HG03064 (cell line): ENCODE measurements at regions not wholly inside any gene's neighbourhood (a gene's known extent, or its start where the extent isn't known, plus 50 kb on each side); places are given as distances from the start of the nearest gene placed in this dataset.
"Not testable (repeated sequence)": the region's sequence is repeated elsewhere in the genome, so short reads cannot be mapped to it uniquely, and the experiment has no call there.

Experiments
- ATAC-seq: cut with Tn5 transposase; IDR thresholded peaks from one replicate; pipeline ENCODE4 v1.9.1; 2021; ENCODE audit warnings: low read depth; ENCODE audit not compliant: unreplicated experiment

GRCh38 chr5:63230754-63231153 lies 652.1 kb downstream of the LRRC70 start:
- ATAC-seq: no peak

- ATAC-seq: no peak
Measured at GRCh38 chr5:63228154-63228553, 649.5 kb downstream of the LRRC70 start.

DNA sequence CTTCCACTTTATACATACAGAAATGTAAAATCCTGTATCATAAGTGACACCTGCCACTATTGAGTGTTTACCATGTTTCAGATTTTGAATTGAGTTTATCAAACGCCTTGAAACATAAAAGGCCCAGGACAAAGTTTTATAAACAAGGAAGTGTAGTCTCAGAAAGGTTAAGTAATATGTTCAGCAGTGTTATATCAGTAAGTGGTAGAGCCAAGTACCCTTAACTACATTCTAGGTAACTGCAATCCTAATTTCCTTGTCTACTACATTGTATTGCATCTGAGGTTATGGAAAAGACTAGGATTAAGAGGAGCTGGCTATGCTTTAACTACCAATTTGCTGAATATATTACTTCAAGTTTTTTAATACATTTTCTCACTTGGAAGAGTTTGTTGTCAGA lies 641.6 kb downstream of the LRRC70 start:
- no peak for ATAC-seq

DNA sequence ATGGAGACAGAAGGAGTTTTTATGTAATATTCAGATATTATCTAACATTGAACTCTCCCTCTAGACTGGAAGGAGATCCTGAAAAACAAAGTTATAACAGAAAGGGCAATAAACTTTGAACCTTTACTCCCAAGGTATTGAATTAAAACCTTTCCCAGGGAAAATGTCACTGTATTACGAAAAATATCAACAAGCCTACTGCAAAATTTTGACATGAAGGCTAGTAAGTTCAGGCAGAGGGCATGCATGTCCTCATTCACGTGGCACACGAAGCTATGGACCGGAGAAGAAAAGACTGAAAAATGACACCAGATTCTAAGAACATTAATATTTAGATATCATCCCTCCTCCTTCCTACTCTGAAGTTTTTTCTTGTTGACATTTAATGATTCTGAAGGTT lies 638.8 kb downstream of the LRRC70 start:
- no peak for ATAC-seq

DNA sequence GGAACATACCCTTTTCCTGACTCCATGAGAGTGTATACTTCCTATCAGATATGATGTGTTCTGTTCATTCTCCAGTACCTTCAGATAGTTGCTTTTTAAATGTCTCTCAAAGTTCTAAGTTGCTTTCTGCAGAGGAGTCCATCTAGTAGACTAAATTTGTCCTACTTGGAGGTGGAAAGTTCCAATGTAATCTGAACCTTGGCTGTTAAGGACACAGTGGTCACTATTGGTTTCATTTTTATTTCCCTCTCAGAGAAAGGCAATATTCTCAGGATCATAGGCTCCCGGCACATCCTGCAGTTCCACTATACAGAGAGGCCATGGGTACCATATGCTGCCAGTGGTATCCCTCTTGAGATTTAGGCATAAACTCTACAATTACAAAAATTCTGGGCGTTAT lies 634.6 kb downstream of the LRRC70 start:
- no peak for ATAC-seq

DNA sequence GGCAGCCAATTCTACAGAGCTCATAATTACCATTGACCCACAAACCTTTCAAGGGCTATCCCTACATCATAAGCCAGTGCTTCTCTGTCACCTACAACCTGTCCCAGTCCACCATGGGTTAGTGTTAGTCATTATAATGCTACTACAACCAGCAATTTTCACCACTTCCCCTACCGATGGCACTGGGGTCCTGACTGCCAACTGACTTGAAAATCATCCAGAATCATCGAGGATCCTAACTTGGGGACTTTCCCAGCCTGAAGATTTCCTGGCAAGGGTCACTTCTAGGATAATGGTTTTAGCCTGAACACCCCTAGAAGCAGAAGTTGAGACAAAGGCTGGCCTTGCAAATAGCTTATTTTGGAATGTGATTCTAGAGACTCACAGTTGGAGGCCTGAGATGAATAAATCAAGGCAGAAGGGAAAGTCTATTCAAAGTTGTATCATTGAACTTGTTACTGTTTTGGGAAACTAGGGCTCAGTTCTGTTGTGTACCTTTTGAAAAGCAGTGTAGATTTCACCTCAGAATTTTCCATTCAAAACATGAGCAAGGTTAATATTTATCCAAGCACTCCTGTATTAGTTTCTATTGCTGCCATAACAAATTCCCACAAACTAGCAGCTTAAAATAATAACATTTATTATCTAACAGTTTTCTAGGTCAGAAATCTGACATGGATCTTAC lies 633.0 kb downstream of the LRRC70 start:
- ATAC-seq: no peak

DNA sequence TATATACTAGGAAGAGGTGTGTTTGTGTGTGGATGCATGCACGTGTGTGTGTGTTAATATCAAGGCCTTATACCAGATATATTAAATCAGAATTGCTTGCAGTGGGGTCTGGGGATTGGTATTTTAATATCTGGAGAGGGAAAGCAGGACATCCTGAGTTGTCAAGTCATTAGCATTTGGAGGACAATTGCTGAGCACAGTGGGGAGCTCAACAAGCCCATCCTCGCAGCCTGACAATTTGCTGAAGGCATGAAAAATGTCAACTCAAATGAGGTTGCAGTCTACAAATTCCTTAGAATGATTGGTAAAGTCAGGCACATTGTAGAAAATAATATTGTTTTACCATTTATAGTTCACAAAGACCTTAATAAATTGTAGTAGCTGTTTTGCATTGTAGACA lies 627.4 kb downstream of the LRRC70 start:
- ATAC-seq: no peak

DNA sequence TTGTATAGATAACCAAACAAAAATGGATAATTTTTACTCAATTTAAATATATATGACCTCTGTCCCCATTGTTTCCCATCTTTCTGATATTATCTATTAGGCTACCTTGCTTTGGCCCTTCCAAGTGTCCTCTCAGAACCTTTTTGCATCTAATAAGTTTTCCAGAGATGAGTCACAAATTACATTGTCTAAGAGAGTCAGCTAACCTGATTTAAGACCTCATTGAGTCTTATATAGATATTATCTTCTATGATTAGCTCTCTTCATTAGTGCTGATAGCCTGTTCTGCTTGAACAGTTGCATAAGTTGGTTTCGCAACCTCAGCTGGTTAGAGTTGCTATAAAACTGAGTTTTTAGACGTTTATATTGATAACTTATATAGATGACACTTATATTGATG lies 623.1 kb downstream of the LRRC70 start:
- no peak for ATAC-seq

DNA sequence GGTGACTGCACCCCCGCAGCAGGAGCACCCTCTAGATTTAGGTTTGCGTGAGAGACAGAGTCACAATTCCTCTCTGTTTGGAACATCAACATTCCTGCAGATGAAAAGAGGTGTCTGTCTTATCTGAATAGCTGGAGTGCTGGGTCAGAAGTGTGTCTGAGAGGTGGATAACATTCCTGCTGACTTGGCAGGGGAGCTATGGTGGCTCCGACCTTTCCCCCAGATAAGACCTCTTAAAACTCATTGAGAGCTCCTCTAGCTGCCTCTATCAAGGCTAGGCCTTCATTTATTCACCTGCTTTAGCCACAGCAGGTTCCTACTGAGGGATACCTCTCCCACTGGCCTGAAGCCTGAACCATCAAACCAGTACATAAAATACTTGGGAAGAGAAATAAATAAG lies 615.5 kb downstream of the LRRC70 start:
- ATAC-seq: no peak

DNA sequence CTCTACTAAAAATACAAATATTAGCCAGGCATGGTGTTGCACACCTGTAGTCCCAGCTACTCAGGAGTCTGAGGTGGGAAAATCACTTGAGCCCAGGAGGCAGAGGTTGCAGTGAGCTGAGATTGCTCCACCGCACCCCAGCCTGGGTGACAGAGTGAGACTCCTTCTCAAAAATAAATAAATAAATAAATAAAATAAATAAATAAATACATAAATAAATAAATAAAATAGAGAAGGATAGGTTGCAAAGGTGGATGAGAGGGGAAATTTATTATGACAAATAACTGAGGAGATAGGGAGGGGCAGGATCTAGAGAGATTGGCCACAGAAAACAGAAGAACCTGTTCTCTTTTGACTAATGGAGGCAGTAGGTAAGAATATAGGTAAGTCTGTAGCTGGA lies 601.6 kb downstream of the LRRC70 start:
- not testable (repeated sequence) for ATAC-seq

- ATAC-seq: no peak
Measured at GRCh38 chr5:63175850-63176249, 597.2 kb downstream of the LRRC70 start.

- no peak for ATAC-seq
Measured at GRCh38 chr5:63170486-63170885, 591.9 kb downstream of the LRRC70 start.

GRCh38 chr5:63164838-63165535 lies 586.4 kb downstream of the LRRC70 start:
- no peak for ATAC-seq

DNA sequence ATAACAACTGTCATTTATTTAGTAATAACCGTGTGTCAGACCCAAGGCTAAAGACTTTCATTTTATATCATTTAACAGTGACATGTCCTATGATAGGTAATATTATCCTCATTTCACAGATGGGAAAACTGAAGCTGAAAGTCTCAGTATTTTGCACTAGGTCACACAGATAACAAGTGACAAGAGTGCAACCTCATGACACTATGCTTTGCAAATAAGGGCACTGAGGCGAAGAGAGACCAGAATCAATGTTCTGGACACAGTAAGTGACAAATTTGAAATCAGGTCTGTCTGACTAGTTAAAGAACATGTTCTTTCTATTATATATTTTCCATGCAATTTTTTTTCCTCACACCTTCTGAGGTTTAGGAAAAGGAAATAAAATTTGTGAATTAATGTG lies 585.7 kb downstream of the LRRC70 start:
- ATAC-seq: no peak

DNA sequence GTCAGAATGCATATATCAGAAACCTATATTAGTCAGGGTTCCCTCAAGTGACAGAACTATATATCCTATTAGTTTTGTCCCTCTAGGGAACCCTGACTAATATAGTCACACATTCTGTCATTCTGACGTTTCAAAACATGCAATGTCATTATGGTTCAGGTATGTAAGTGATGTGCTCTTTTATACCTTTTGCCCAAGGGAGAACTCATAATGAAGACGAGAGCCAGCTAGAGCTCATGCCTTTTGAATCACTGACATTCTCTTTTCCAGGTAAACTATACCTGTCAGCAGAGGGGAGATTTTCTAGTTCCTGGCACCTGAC lies 576.7 kb downstream of the LRRC70 start:
- no peak for ATAC-seq

DNA sequence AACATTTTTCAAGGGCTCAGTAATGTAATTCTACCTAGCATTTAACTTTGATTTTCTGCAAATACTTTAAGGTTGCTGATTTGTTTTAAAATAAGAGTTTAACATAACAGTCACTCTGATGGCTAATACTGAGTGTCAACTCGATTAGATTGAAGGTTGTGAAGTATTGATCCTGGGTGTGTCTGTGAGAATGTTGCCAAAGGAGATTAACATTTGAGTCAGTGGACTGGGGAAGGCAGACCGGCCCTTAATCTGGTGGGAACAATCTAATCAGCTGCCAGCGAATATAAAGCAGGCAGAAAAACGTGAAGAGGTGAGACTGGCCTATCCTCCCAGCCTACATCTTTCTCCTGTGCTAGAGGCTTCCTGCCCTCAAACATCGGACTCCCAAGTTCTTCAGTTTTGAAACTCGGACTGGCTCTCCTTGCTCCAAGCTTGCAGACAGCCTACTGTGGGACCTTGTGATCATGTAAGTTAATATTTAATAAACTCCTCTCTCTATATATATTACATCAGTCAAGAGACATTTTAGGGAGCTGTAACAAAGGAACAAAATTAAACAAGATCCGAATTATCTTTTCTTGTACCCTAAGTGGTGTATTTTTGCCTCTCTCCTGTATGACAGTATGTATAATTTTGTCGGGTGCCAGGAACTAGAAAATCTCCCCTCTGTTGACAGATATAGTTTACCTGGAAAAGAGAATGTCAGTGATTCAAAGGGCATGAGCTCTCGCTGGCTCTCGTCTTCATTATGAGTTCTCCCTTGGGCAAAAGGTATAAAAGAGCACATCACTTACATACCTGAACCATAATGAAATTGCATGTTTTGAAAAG lies 576.1 kb downstream of the LRRC70 start:
- no peak for ATAC-seq

- no peak for ATAC-seq
Measured at GRCh38 chr5:63152871-63153270, 574.3 kb downstream of the LRRC70 start.

GRCh38 chr5:63145167-63145566 lies 566.5 kb downstream of the LRRC70 start:
- ATAC-seq: no peak

- ATAC-seq: no peak
Measured at GRCh38 chr5:63141591-63141990, 563.0 kb downstream of the LRRC70 start.

DNA sequence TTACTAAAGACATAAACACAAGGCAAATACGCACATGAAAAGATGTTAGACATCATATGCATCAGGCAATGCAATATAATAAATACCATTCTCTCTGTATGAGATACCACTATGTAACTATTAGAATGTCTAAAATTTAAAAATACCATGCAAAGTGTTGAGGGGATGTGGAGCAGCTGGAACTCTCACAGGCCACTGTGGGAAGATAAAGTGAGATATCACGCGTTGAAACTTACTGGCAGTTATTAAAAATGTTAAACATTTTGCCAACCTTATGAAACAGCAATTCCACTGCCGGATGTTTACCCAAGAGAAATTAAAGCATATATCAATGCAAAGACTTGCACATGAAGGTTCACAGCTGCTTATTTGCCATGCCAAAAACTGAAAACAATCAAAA lies 556.7 kb downstream of the LRRC70 start:
- ATAC-seq: no peak

DNA sequence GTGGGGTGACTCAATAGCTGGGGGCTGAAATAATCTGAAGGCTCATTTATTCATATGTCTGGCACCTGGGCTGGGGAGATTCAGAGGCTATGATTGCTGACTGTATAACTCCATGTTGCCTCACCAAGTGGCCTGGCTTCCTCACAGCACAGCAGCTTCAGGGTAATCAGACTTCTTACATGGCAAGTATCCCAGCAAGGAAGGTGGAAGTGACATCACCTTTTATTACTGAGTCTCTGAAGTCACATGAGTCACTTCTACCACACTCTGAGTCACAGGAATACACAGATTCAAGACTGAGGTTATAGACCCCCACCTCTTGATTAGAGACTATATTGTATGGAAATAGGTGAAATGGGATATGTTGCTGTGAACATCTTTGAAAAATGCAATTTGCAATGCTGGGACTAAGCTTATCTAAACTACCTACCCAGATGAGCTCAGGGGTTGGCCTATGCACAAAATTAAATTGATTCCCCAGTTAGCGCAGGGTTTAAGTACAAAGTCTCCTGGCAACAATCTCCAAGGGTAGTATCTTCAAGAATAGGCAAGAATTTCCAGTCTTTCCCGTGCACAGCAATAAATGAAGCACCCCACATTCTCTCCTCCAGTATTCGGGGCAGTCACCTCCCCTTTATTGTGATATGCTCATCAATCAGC lies 553.1 kb downstream of the LRRC70 start:
- ATAC-seq: no peak
